HepG2 (cell line): ENCODE measurements at regions not wholly inside any gene's neighbourhood (a gene's known extent, or its start where the extent isn't known, plus 50 kb on each side); places are given as distances from the start of the nearest gene placed in this dataset.

Experiments used
- CBX5 ChIP-seq: sonication (generic); formaldehyde crosslinking; IDR thresholded peaks from 2 replicates; pipeline ENCODE4 v1.4.0; 2020; ENCODE audit warnings: missing genetic modification reagents, borderline replicate concordance
- ELF1 ChIP-seq: sonication (generic); formaldehyde crosslinking; IDR thresholded peaks from 2 replicates; pipeline ENCODE4 v1.4.0; 2020; ENCODE audit warnings: missing genetic modification reagents
- ETV5 ChIP-seq: IDR thresholded peaks from 2 replicates; pipeline ENCODE4 v1.6.1; 2018; ENCODE audit warnings: missing biosample characterization, missing genetic modification reagents, inconsistent platforms, borderline replicate concordance
- HNF4A ChIP-seq: sonication (generic); formaldehyde crosslinking; IDR thresholded peaks from 2 replicates; pipeline ENCODE4 v1.4.0; 2020; ENCODE audit warnings: missing genetic modification reagents
- MTERF4 ChIP-seq: sonication (generic); formaldehyde crosslinking; IDR thresholded peaks from 2 replicates; pipeline ENCODE4 v1.8.0; 2023; ENCODE audit warnings: mild to moderate bottlenecking, missing genetic modification reagents
- REST ChIP-seq, 2 experiments: IDR thresholded peaks; 2 replicates each; pipeline ENCODE4 v1.6.1; 2011 to 2012; ENCODE audit warnings: low read length in 2 of 2, borderline replicate concordance in 1 of 2, low read depth in 1 of 2, mild to moderate bottlenecking in 1 of 2, moderate library complexity in 1 of 2
- SIX1 ChIP-seq: sonication (generic); formaldehyde crosslinking; IDR thresholded peaks from 2 replicates; pipeline ENCODE4 v1.4.0; 2020; ENCODE audit warnings: missing genetic modification reagents, borderline replicate concordance
- SOX6 ChIP-seq, 2 experiments: fragments of 450-650 bp in 1 of 2; sonication (generic) in 1 of 2; formaldehyde crosslinking in 1 of 2; IDR thresholded peaks; 2 replicates each; pipeline versions ENCODE4 v1.4.0 to v1.6.1; 2017 to 2020; ENCODE audit warnings: antibody characterized with exemption in 1 of 2, mild to moderate bottlenecking in 1 of 2, missing genetic modification reagents in 1 of 2
- SP4 ChIP-seq: sonication (generic); formaldehyde crosslinking; IDR thresholded peaks from 2 replicates; pipeline ENCODE4 v1.8.1; 2023; ENCODE audit warnings: mild to moderate bottlenecking, missing genetic modification reagents
- THAP11 ChIP-seq: IDR thresholded peaks from 2 replicates; pipeline ENCODE4 v1.6.1; 2016; ENCODE audit warnings: missing biosample characterization, missing genetic modification reagents
- XRCC5 ChIP-seq: fragments of 200-400 bp; formaldehyde crosslinking; optimal IDR thresholded peaks from 2 replicates; pipeline ENCODE3; 2017; ENCODE audit warnings: mild to moderate bottlenecking, low read length
- ZBTB42 ChIP-seq: sonication (generic); formaldehyde crosslinking; IDR thresholded peaks from 2 replicates; pipeline ENCODE4 v1.5.0; 2020; ENCODE audit warnings: mild to moderate bottlenecking, missing genetic modification reagents
- ZBTB7B ChIP-seq: sonication (generic); formaldehyde crosslinking; IDR thresholded peaks from 2 replicates; pipeline ENCODE4 v1.4.0; 2020; ENCODE audit warnings: missing genetic modification reagents
- ZFX ChIP-seq: sonication (generic); formaldehyde crosslinking; IDR thresholded peaks from 2 replicates; pipeline ENCODE4 v1.4.0; 2020; ENCODE audit warnings: mild to moderate bottlenecking, low read depth, missing genetic modification reagents, moderate library complexity
- ZNF235 ChIP-seq: sonication (generic); formaldehyde crosslinking; IDR thresholded peaks from 2 replicates; pipeline ENCODE4 v1.8.1; 2023; ENCODE audit warnings: mild to moderate bottlenecking, missing genetic modification reagents, borderline replicate concordance
- ZNF296 ChIP-seq: sonication (generic); formaldehyde crosslinking; conservative IDR thresholded peaks from 2 replicates; pipeline ENCODE4 v1.5.0; 2020; ENCODE audit warnings: mild to moderate bottlenecking, missing genetic modification reagents
- ZNF484 ChIP-seq: sonication (generic); formaldehyde crosslinking; IDR thresholded peaks from 2 replicates; pipeline ENCODE4 v1.5.1; 2020; ENCODE audit warnings: mild to moderate bottlenecking, low read depth, missing genetic modification reagents, borderline replicate concordance
- ZNF572 ChIP-seq: sonication (generic); formaldehyde crosslinking; IDR thresholded peaks from 2 replicates; pipeline ENCODE4 v1.5.1; 2020; ENCODE audit warnings: mild to moderate bottlenecking, missing genetic modification reagents
- ZNF616 ChIP-seq: sonication (generic); formaldehyde crosslinking; IDR thresholded peaks from 2 replicates; pipeline ENCODE4 v1.5.0; 2020; ENCODE audit warnings: low read depth, mild to moderate bottlenecking, missing genetic modification reagents
- ZNF883 ChIP-seq: sonication (generic); formaldehyde crosslinking; IDR thresholded peaks from 2 replicates; pipeline ENCODE4 v1.5.1; 2020; ENCODE audit warnings: mild to moderate bottlenecking, missing genetic modification reagents; ENCODE audit errors: not compliant biosample characterization
- TF ChIP-seq, protein P1 (sequence below): sonication (generic); formaldehyde crosslinking; IDR thresholded peaks from 2 replicates; pipeline ENCODE4 v1.5.1; 2020; ENCODE audit warnings: mild to moderate bottlenecking, missing genetic modification reagents, moderate library complexity

- TF ChIP-seq HNF4A (CRISPR knock-in tag) (peak; percentile 83), ZBTB42 (CRISPR knock-in tag) (peak; percentile 82; the same call in 1 of the 2 replicates), ZNF616 (CRISPR knock-in tag) (no peak), ZNF484 (CRISPR knock-in tag) (no peak), ELF1 (CRISPR knock-in tag) (no peak), THAP11 (CRISPR knock-in tag) (no peak; the same call in 1 of the 2 replicates), ZNF296 (CRISPR knock-in tag) (no peak), ZFX (CRISPR knock-in tag) (peak; percentile 54), CBX5 (CRISPR knock-in tag) (0 out of 2 replicates have a peak, but pooled peaks have one; percentile 27), REST (IDR thresholded peaks at IDR 0.05; ENCODE audit: borderline replicate concordance in 1 of 2, low read depth in 1 of 2, low read length in 2 of 2) (peak in 1 of 2 experiments; percentile 25; a peak in 1 of 4 replicates), SIX1 (CRISPR knock-in tag) (no peak), ZNF235 (CRISPR knock-in tag) (no peak), ETV5 (CRISPR knock-in tag) (peak; percentile 22; the same call in 1 of the 2 replicates), SP4 (CRISPR knock-in tag) (no peak), MTERF4 (CRISPR knock-in tag) (no peak), XRCC5 (no peak), SOX6 (IDR thresholded peaks at IDR 0.05) (no peak), SOX6 (CRISPR knock-in tag; IDR thresholded peaks at IDR 0.05) (peak; percentile 52; the same call in 1 of the 2 replicates), ZNF572 (CRISPR knock-in tag) (no peak), ZBTB7B (CRISPR knock-in tag) (no peak), ZNF883 (CRISPR knock-in tag) (no peak)
- TF ChIP-seq, protein P1, sequence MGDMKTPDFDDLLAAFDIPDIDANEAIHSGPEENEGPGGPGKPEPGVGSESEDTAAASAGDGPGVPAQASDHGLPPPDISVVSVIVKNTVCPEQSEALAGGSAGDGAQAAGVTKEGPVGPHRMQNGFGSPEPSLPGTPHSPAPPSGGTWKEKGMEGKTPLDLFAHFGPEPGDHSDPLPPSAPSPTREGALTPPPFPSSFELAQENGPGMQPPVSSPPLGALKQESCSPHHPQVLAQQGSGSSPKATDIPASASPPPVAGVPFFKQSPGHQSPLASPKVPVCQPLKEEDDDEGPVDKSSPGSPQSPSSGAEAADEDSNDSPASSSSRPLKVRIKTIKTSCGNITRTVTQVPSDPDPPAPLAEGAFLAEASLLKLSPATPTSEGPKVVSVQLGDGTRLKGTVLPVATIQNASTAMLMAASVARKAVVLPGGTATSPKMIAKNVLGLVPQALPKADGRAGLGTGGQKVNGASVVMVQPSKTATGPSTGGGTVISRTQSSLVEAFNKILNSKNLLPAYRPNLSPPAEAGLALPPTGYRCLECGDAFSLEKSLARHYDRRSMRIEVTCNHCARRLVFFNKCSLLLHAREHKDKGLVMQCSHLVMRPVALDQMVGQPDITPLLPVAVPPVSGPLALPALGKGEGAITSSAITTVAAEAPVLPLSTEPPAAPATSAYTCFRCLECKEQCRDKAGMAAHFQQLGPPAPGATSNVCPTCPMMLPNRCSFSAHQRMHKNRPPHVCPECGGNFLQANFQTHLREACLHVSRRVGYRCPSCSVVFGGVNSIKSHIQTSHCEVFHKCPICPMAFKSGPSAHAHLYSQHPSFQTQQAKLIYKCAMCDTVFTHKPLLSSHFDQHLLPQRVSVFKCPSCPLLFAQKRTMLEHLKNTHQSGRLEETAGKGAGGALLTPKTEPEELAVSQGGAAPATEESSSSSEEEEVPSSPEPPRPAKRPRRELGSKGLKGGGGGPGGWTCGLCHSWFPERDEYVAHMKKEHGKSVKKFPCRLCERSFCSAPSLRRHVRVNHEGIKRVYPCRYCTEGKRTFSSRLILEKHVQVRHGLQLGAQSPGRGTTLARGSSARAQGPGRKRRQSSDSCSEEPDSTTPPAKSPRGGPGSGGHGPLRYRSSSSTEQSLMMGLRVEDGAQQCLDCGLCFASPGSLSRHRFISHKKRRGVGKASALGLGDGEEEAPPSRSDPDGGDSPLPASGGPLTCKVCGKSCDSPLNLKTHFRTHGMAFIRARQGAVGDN (CRISPR knock-in tag) = no peak
Measured at GRCh38 chr2:41963661-41964525, 83.9 kb upstream of the PKDCC start (continued).
